ENCODE measurements at regions not wholly inside any gene's neighbourhood (a gene's known extent, or its start where the extent isn't known, plus 50 kb on each side); places are given as distances from the start of the nearest gene placed in this dataset.

GRCh38 chr5:28156981-28157380 lies 1118.6 kb upstream of the CDH9 start:
- intact Hi-C loops (cut with micrococcal nuclease), result loop anchor here (1.0 to 2.0 kb wide), 3 partner anchors 157 to 346 kb away; no protein-coding TSS in a partner anchor
- TF ChIP-seq CTCF (IDR thresholded peaks at IDR 0.05; ENCODE audit: extremely low read depth in 1 of 2, insufficient read depth in 1 of 2, low read depth in 1 of 2, low read length in 2 of 2), result no peak
- no peak for TF ChIP-seq MYC (IDR thresholded peaks at IDR 0.05; ENCODE audit: low read depth, low read length)
- TF ChIP-seq MAX (IDR thresholded peaks at IDR 0.05; ENCODE audit: insufficient read depth, insufficient read length), result no peak
- TF ChIP-seq POLR2A (IDR thresholded peaks at IDR 0.05; ENCODE audit: low read depth, low read length), result no peak
- no peak for TF ChIP-seq EZH2 (IDR thresholded peaks at IDR 0.05; ENCODE audit: borderline replicate concordance, low read depth, low read length, severe bottlenecking)
- TF ChIP-seq JUN (IDR thresholded peaks at IDR 0.05; ENCODE audit: borderline replicate concordance, insufficient read depth, insufficient read length, low read depth), result no peak
- peak; percentile 60 for TF ChIP-seq FOS (IDR thresholded peaks at IDR 0.05; ENCODE audit: borderline replicate concordance, insufficient read depth, low read length)
- peak; percentile 69 for TF ChIP-seq GATA2 (IDR thresholded peaks at IDR 0.05; ENCODE audit: insufficient read depth, insufficient read length, low read depth, low read length)
- no peak for TF ChIP-seq POLR2AphosphoS5 (IDR thresholded peaks at IDR 0.05; ENCODE audit: insufficient read depth, low read depth, low read length)
- dilution Hi-C loops (cut with MboI; ENCODE audit: extremely low pct_ligation_motif_present, low sequenced_read_pairs), result no loop called here
- peaks cover 11% of the 10 kb centered on the region for H3K79me2 ChIP-seq (ENCODE audit: control insufficient read depth, insufficient read depth, low read length)
- peak overlapping the region; percentile 16 for H2AFZ ChIP-seq (ENCODE audit: low read depth, low read length)
- peak overlapping the region; percentile 95 for H3K9ac ChIP-seq (replicated peaks; ENCODE audit: extremely low read depth, insufficient read depth, low read length)
- H3K4me1 ChIP-seq (ENCODE audit: control insufficient read depth, extremely low read depth, insufficient read depth, low read length), result peaks cover 17% of the 10 kb centered on the region
- no peaks in the 10 kb centered on the region for H3K9me1 ChIP-seq (replicated peaks; ENCODE audit: control insufficient read depth, extremely low read depth, insufficient read depth, low read length)
- FAIRE-seq, result peak; percentile 4
- CTCF ChIA-PET, result no interaction called here
- no peaks in the 10 kb centered on the region for H4K20me1 ChIP-seq (replicated peaks; ENCODE audit: control insufficient read depth, extremely low read depth, insufficient read depth, low read length)
- BruUV-seq (replicated peaks), result no TSS peak
- no peaks in the 10 kb centered on the region for H3K27me3 ChIP-seq (ENCODE audit: control insufficient read depth in 2 of 2, insufficient read depth in 2 of 2, low read length in 2 of 2)
- no peaks in the 10 kb centered on the region for H3K36me3 ChIP-seq (ENCODE audit: control insufficient read depth in 2 of 2, extremely low read depth in 1 of 2, insufficient read depth in 2 of 2, low read length in 2 of 2)
- peak overlapping the region; percentile 92 for H3K27ac ChIP-seq (ENCODE audit: insufficient read depth, low read depth, low read length)
- peak overlapping the region in 2 of 3 experiments; percentile 37 to 83 for H3K4me3 ChIP-seq (replicated peaks in 1 of 3; ENCODE audit: insufficient read depth in 1 of 3, low read depth in 1 of 3, low read length in 3 of 3)
- peak overlapping the region; percentile 88 for H3K4me2 ChIP-seq (ENCODE audit: insufficient read depth, low read length)
- POLR2A ChIA-PET, result no interaction called here
- DNase-seq (ENCODE audit: low read depth, low spot score), result peak; percentile 72
- H3K9me3 ChIP-seq (replicated peaks; ENCODE audit: control insufficient read depth, insufficient read depth, low read length), result no peaks in the 10 kb centered on the region

Data from endothelial cell of umbilical vein (primary cell).